SIG-M5 treated with dmso at 0.1 percent for 504 hours (cell line): ENCODE measurements at regions not wholly inside any gene's neighbourhood (a gene's known extent, or its start where the extent isn't known, plus 50 kb on each side); places are given as distances from the start of the nearest gene placed in this dataset.
"Not testable (repeated sequence)": the region's sequence is repeated elsewhere in the genome, so short reads cannot be mapped to it uniquely, and the experiment has no call there.

Source experiments
- DNase-seq: peaks from one replicate; lab custom pipeline; 2025; ENCODE audit not compliant: unreplicated experiment; lab: John Stamatoyannopoulos, UW

GRCh38 chr1:109857702-109858101, 52.9 kb upstream of the CSF1 start:
- not testable (repeated sequence) for DNase-seq

- not testable (repeated sequence) for DNase-seq
Measured at GRCh38 chr1:109855986-109856385, 54.7 kb upstream of the CSF1 start.

- not testable (repeated sequence) for DNase-seq
Measured at GRCh38 chr1:109853972-109854371, 56.7 kb upstream of the CSF1 start.

DNA sequence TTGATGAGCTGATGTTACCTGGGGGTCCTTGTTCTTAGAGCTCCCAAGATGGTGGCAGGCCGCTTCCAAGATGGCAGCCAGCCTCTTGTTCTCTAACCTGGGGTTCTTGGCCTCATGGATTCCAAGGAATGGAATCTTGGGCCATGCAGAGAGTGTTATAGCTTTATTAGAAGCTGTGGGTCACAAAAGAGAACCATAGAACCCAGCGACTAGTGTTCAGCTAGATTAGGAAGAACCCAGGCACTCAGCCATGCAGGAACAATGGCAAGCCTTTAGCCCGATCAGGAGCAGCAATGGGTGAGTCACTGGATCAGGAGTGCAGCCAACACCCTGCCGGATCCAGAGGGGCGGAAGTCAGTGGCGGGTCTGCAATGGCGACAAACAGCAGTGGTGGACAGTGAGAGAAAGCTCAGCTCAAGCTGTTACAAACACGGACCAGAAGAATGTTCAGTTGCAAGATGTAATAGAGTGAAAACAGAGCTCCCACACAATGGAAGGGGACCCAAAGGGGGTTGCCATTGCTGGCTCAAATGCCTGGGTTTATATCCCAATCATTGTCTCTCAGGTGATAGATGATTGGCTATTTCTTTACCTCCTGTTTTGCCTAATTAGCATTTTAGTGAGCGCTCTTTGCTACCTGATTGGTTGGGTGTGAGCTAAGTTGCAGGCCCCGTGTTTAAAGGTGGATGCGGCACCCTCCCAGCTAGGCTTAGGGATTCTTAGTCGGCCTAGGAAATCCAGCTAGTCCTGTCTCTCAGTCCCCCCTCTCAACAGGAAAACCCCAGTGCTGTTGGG, 58.2 kb upstream of the CSF1 start:
- DNase-seq = not testable (repeated sequence)

GRCh38 chr1:109850827-109851226, 59.8 kb upstream of the CSF1 start:
- no peak for DNase-seq

- no peak for DNase-seq
Measured at GRCh38 chr1:109850194-109850593, 60.5 kb upstream of the CSF1 start.

- no peak for DNase-seq
Measured at GRCh38 chr1:109849655-109850054, 61.0 kb upstream of the CSF1 start.

DNA sequence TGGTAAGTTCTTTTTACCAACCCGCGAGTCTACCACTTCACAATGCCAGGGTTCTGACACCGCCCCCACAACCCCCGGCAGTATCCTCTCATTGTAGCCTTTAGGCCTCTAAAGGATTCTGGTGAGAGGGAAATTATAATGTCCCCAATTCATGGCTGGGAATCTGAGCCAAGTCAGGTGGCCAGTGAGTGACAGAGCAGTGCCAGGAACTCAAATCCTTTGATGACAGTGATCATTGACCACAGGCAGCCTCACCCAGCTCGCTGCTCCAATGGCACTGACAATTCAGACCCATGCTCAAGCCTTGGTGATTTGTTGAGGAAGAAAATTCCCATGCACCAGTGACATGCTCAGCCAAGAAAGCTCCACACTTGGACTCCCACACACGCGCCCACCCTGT, 63.4 kb upstream of the CSF1 start:
- DNase-seq = no peak

DNA sequence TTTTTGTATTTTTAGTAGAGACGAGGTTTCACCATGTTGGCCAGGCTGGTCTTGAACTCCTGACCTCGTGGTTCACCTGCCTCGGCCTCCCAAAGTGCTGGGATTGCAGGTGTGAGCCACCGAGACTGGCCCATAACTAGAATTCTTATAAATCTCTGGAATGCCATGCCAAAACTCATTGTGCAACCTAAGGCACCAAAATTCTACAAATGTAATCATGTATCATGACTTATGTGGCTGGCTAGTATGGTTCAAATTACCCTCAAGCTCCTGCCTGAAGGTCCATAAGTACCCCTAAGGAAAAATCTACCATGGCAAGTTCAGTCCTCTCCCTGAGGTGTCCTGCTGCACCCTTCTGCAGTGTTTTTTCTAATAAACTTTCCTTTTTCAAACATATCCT, 63.8 kb upstream of the CSF1 start:
- no peak for DNase-seq

- no peak for DNase-seq
Measured at GRCh38 chr1:109846162-109846561, 64.5 kb upstream of the CSF1 start.

- DNase-seq = no peak
Measured at GRCh38 chr1:109845658-109846057, 65.0 kb upstream of the CSF1 start.

GRCh38 chr1:109844609-109845008, 66.0 kb upstream of the CSF1 start:
- no peak for DNase-seq

DNA sequence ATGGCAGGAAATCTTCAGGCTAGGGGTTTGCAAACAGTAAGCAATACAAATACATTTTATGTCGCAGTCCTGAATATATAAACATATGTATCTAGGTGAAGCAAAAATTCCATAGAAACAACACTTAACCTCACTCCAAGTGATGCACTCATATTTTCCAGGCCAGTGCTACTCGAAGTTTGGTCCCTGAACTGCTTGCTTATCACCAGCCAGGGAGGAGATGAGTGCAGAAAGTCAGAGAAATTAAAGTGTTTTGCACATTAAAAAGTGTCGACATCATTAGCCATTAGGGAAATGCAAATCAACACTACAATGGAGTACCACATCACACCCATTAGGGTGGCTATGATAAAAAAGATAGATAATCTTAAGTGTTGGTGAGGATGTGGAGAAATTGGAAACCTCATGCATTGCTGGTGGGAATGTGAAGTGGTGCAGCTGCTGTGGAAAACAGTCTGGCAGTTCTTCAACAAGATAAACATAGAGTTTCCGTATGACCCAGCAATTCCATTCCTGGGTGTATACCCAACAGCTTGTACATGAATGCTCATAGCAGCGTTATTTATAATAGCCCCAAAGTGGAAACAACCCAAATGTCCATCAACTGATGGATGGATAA, 70.5 kb upstream of the CSF1 start:
- no peak for DNase-seq

DNA sequence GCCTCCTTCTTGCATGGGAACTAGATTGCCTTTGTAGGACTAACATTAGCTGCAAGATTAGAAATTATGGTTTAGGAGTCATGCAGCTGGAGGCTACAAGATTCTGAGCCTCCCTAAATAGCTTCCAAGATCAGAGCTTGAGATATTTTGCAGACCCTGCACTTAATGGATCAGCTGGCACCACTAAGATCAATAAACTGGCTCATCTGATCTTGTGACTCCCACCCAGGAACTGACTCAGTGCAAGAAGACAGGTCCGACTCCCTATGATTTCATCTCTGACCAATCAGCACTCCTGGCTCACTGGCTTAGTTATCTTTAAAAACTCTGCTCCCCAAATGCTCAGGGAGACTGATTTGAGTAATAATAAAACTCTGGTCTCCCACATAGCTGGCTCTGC, 71.4 kb upstream of the CSF1 start:
- DNase-seq = not testable (repeated sequence)

GRCh38 chr1:109838838-109839240, 71.8 kb upstream of the CSF1 start:
- DNase-seq = no peak

GRCh38 chr1:109837852-109838570, 72.6 kb upstream of the CSF1 start:
- DNase-seq = no peak

DNA sequence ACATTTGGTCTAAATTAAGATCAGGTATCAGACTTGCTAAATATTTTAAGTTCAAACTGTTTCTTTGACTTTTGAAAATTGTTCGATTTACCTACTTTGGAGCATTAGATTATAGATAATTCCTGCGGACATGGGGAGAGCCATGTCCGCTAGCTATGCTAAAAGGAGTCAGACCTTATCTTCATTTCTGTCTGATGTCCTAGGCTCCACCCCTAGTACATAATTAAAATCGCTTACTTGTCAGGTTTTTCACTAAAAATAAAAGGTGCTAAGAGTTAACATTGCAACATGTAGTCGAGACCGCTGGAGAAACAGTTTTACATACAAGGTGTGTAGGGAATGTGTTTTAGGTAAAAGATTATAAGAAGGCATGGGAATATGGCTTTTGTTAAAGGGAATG, 71.9 kb upstream of the EPS8L3 start:
- DNase-seq = not testable (repeated sequence)

GRCh38 chr1:109834951-109835350, 71.2 kb upstream of the EPS8L3 start:
- no peak for DNase-seq

GRCh38 chr1:109832945-109833344, 69.2 kb upstream of the EPS8L3 start:
- no peak for DNase-seq

DNA sequence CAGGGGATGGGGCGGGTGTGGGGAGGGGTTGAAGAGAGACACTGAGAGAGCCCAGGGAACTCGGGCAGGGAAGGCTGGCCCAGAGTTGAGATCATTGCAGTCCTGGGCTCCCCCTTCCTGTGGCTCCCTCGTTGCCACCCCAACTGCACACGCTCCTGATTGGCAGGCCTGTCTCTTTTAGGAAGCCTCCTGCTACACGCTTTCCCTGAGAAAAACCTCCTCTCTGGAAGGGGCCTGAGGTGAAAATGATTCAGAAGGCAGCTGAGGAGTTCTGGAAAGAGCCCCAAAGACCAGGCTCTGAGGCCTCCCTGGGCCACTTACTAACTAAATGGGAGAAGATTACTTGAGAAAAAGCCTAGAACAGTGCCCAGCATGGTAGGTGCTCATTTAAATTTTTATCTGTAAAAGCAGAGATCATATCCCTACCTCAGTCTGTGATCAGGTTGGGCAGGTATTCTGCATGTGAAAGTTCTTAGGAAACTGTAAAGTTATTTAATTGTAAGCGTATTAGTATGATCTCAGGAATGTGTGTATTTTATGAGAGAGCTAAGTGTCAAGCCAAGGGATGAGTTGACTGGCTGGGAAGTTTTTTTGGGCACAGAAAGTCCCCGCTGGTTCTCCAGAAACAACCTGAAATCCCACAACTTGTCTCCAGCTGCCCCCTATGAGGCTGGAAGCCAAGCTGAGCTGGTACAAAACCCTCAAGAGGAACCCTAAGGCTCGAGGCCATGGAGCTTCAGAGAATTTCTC, 65.2 kb upstream of the EPS8L3 start:
- DNase-seq = no peak

DNA sequence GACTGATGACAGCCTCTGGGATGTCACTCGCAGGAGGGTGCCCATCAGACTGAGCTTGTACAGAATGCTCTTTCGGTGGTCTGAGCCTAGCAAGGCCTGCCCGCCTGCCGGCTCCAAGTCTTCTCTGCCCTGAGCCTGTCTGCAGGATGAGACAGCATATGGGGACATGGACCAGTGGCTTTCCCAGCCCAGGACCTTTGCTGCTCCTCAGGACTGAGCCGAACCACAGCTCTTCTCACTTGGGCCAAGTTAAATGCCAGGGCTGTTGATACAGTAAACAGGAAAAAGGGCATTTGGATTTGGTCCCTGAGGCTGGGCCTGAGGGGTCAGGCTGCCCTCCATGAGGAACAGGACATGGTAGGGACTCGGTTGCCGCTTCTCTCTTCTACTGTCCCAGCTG, 64.3 kb upstream of the EPS8L3 start:
- no peak for DNase-seq
